Stimulated activated CD8-positive, alpha-beta memory T cell treated with anti-CD3 and anti-CD28 coated beads, Interleukin-7, amount 100 ng/mL, for 4 hours (primary cell): ENCODE measurements at regions not wholly inside any gene's neighbourhood (a gene's known extent, or its start where the extent isn't known, plus 50 kb on each side); places are given as distances from the start of the nearest gene placed in this dataset.

Source experiments
- DNase-seq, 2 donors: peaks; one replicate each; pipeline ENCODE4 v3.0.0-alpha.2; 2020; ENCODE audit warnings: low read depth in 2 of 2

GRCh38 chr22:49290711-49291110 lies 537.0 kb downstream of the BRD1 start:
- DNase-seq = no peak

GRCh38 chr22:49289822-49290679 lies 537.6 kb downstream of the BRD1 start:
- DNase-seq = no peak

GRCh38 chr22:49286181-49286760 lies 541.4 kb downstream of the BRD1 start:
- no peak for DNase-seq

GRCh38 chr22:49284931-49285330 lies 542.7 kb downstream of the BRD1 start:
- no peak for DNase-seq

GRCh38 chr22:49284056-49284784 lies 543.5 kb downstream of the BRD1 start:
- DNase-seq = no peak

- DNase-seq = no peak
Measured at GRCh38 chr22:49282596-49282995, 545.1 kb downstream of the BRD1 start.

- DNase-seq = no peak
Measured at GRCh38 chr22:49281467-49282340, 546.0 kb downstream of the BRD1 start.

GRCh38 chr22:49278340-49278739 lies 549.3 kb downstream of the BRD1 start:
- DNase-seq = no peak

GRCh38 chr22:49276567-49276966 lies 551.1 kb downstream of the BRD1 start:
- no peak for DNase-seq

- no peak for DNase-seq
Measured at GRCh38 chr22:49274754-49275380, 552.8 kb downstream of the BRD1 start.

GRCh38 chr22:49272546-49273125 lies 555.0 kb downstream of the BRD1 start:
- DNase-seq = no peak

- no peak for DNase-seq
Measured at GRCh38 chr22:49271831-49272230, 555.8 kb downstream of the BRD1 start.

GRCh38 chr22:49271369-49271727 lies 556.3 kb downstream of the BRD1 start:
- no peak for DNase-seq

GRCh38 chr22:49270595-49271368 lies 556.9 kb downstream of the BRD1 start:
- no peak for DNase-seq

- DNase-seq = no peak
Measured at GRCh38 chr22:49269928-49270327, 557.7 kb downstream of the BRD1 start.

GRCh38 chr22:49269371-49269770 lies 558.3 kb downstream of the BRD1 start:
- DNase-seq = no peak

- no peak for DNase-seq
Measured at GRCh38 chr22:49268924-49269323, 558.7 kb downstream of the BRD1 start.

GRCh38 chr22:49267996-49268395 lies 559.7 kb downstream of the BRD1 start:
- DNase-seq = no peak

GRCh38 chr22:49266561-49267519 lies 560.8 kb downstream of the BRD1 start:
- DNase-seq = no peak
